ENCODE measurements at regions not wholly inside any gene's neighbourhood (a gene's known extent, or its start where the extent isn't known, plus 50 kb on each side); places are given as distances from the start of the nearest gene placed in this dataset.
"Not testable (repeated sequence)": the region's sequence is repeated elsewhere in the genome, so short reads cannot be mapped to it uniquely, and the experiment has no call there.

DNA sequence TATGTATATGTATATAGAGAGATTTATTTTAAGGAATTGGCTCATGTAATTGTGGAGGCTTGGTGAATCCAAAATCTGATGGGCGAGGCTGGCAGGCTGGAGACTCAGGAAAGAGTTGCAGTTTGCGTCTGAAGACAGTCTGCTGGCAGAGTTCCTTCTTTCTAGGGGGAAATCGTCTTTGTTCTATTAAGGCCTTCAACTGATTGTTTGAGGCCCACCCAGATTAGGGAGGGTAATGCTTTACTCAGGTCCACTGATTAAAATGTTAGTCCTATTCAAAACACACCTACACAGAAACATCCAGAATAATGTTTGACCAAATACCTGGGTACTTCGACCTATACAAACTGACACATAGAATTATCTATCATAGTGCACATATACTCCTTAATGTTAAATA, 149.5 kb downstream of the NAA11 start:
- Mint-ChIP-seq H3K27me3 (no peaks in the 10 kb centered on the region), H3K4me3 (no peak overlapping the region), H3K36me3 (no peaks in the 10 kb centered on the region), H3K27ac (no peak overlapping the region), H3K4me1 (no peaks in the 10 kb centered on the region), H3K9me3 (no peaks in the 10 kb centered on the region)
- DNase-seq, result no peak
- CTCF ChIA-PET, result interaction anchor here (0.6 to 0.9 kb wide), 2 partner anchors 10 to 132 kb away, joined by 3 read pairs; no protein-coding TSS in a partner anchor

DNA sequence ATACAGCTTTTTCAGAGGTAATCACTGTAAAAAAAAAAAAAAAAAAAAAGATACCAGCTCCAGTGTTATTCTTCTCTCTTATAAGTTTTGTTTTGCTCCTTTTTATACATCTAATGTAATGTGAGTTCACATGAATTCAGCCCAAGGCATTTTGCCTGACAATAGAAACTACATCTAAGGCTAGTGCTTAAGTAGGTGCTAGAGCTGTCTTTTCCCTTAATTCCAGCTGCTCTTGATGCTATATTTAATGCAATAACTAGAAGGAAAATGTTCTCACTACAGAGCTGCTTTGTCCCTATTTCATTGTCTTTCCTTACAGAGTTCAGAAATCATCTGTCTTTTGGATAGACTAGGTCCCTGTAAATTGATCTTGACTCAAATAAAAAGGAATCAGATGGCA, 150.1 kb downstream of the NAA11 start:
- CTCF ChIA-PET, result interaction anchor here (0.6 kb wide), 1 partner anchor 133 kb away, joined by 3 read pairs; no protein-coding TSS in a partner anchor
- H3K4me1 Mint-ChIP-seq, result no peaks in the 10 kb centered on the region
- no peaks in the 10 kb centered on the region for H3K9me3 Mint-ChIP-seq
- H3K4me3 Mint-ChIP-seq, result no peak overlapping the region
- DNase-seq, result no peak
- H3K27ac Mint-ChIP-seq, result no peak overlapping the region
- H3K36me3 Mint-ChIP-seq, result no peaks in the 10 kb centered on the region
- H3K27me3 Mint-ChIP-seq, result no peaks in the 10 kb centered on the region

DNA sequence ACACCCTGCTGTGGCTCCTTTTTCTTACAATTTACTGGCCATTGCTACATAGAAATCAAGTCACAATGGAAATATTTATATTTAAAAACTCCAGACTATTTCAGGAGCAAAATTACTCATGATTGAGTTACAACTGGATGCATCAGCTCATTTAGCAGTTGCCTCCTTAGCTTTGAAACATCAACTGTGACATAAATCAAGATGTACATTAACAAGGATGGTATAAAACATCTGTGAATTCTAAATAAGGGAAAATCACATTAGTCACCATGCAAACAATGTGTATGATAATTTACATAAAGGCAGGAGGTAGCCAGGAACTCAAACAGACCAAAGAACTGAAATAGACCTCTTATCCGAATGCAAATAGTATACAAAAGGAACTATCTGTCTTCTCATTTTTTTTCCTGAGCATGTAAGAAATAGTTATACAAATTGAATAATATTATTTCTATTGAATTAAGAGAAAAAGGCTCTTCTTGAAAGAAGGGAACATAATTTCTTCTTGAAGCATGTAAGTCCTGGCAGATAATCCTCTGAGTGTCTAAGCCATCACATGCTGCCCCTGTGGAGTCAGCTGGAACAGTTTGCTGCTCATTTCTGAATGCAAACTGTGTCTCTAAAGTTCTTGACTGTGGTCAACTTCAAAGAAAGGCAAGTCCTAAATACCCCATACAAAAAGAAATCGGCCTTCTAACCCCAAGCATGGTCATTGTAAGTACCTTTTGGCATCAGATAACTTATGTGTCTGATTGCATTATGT, 151.2 kb downstream of the NAA11 start:
- Mint-ChIP-seq H3K4me3 (no peak overlapping the region), H3K4me1 (no peaks in the 10 kb centered on the region), H3K27ac (no peak overlapping the region), H3K36me3 (no peaks in the 10 kb centered on the region), H3K9me3 (no peaks in the 10 kb centered on the region), H3K27me3 (no peaks in the 10 kb centered on the region)
- CTCF ChIA-PET, result no interaction called here
- DNase-seq, result no peak

DNA sequence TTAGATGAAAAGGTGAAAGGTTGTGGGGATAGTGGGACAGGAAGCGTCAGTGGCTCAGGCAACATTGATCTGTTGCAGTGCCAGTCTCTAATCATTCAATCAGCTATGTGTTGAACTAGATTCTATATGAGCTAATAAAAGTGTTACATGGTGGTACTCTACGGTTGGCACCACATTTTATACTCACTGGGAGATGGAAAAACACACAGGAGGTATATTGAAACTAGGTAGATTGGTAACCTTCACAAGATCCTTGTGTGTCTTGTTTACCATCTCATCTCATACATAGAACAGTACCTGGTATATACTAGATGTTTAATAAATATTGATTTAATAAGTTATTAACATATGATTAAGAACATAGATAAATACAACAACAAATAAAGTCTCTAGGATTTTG, 152.7 kb downstream of the NAA11 start:
- CTCF ChIA-PET, result interaction anchor here (0.5 kb wide), 1 partner anchor 222 kb away, joined by 3 read pairs; no protein-coding TSS in a partner anchor
- no peaks in the 10 kb centered on the region for H3K27me3 Mint-ChIP-seq
- H3K9me3 Mint-ChIP-seq, result no peaks in the 10 kb centered on the region
- H3K4me3 Mint-ChIP-seq, result no peak overlapping the region
- no peak for DNase-seq
- no peaks in the 10 kb centered on the region for H3K36me3 Mint-ChIP-seq
- no peak overlapping the region for H3K27ac Mint-ChIP-seq
- H3K4me1 Mint-ChIP-seq, result no peaks in the 10 kb centered on the region

DNA sequence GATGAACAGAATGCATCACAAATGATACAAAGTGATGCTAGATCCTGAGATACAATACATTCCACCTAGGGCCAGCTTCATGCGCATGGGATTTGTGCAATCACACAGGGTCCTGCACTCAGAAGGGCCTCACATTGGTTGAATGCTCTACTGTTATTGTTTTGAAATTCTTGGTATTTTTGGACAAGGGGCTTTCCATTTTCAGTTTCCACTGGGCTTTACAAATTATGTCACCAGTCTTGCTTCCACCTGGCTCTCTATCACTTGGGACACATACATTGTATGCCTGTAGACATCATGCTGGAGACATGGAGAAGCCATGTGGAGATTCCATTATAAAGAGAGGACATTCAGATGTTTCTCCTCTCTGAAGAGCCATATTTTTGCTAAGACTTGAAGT, 155.8 kb downstream of the NAA11 start:
- H3K36me3 Mint-ChIP-seq, result no peaks in the 10 kb centered on the region
- H3K9me3 Mint-ChIP-seq, result no peaks in the 10 kb centered on the region
- no peak for DNase-seq
- H3K4me1 Mint-ChIP-seq, result no peaks in the 10 kb centered on the region
- CTCF ChIA-PET, result no interaction called here
- H3K27me3 Mint-ChIP-seq, result no peaks in the 10 kb centered on the region
- no peak overlapping the region for H3K27ac Mint-ChIP-seq
- H3K4me3 Mint-ChIP-seq, result no peak overlapping the region

GRCh38 chr4:79164907-79165610, 160.8 kb downstream of the NAA11 start:
- Mint-ChIP-seq H3K4me1 (no peaks in the 10 kb centered on the region), H3K27me3 (no peaks in the 10 kb centered on the region), H3K9me3 (no peaks in the 10 kb centered on the region), H3K4me3 (no peak overlapping the region), H3K36me3 (no peaks in the 10 kb centered on the region), H3K27ac (no peak overlapping the region)
- CTCF ChIA-PET, result no interaction called here
- no peak for DNase-seq

DNA sequence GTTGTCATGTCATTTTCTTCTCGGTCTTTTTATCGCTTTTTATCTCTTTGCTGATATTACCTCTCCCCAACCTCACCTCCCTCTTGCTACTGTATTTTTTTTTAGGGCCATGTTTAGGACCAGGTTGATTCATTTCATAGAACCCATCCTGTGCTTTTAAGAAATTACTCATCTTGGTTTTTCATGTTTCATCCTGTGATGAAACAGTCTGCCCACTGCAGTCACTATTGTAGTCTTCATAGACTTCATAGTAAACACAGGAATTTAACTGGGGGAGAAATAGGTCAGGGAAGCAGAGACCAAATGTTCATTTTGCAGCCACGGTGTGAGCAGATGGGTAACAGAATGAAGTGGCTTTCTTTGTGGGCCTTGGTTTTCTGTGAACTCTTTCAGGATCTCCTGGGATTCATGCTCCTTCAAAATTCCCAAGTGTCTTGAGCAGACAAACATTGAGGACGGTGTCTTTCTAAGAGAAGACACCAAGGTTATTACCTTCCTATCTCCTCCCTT, 161.8 kb downstream of the NAA11 start:
- H3K4me3 Mint-ChIP-seq, result no peak overlapping the region
- DNase-seq, result no peak
- H3K27me3 Mint-ChIP-seq, result no peaks in the 10 kb centered on the region
- CTCF ChIA-PET, result no interaction called here
- H3K9me3 Mint-ChIP-seq, result no peaks in the 10 kb centered on the region
- no peaks in the 10 kb centered on the region for H3K4me1 Mint-ChIP-seq
- no peaks in the 10 kb centered on the region for H3K36me3 Mint-ChIP-seq
- no peak overlapping the region for H3K27ac Mint-ChIP-seq

GRCh38 chr4:79160962-79161361, 164.9 kb downstream of the NAA11 start:
- Mint-ChIP-seq H3K27me3 (no peaks in the 10 kb centered on the region), H3K9me3 (peaks cover 2% of the 10 kb centered on the region), H3K27ac (no peak overlapping the region), H3K4me1 (no peaks in the 10 kb centered on the region), H3K36me3 (no peaks in the 10 kb centered on the region), H3K4me3 (no peak overlapping the region)
- CTCF ChIA-PET, result interaction anchor here (0.6 kb wide), 1 partner anchor 196 kb away, joined by 3 read pairs; no protein-coding TSS in a partner anchor
- DNase-seq, result no peak

DNA sequence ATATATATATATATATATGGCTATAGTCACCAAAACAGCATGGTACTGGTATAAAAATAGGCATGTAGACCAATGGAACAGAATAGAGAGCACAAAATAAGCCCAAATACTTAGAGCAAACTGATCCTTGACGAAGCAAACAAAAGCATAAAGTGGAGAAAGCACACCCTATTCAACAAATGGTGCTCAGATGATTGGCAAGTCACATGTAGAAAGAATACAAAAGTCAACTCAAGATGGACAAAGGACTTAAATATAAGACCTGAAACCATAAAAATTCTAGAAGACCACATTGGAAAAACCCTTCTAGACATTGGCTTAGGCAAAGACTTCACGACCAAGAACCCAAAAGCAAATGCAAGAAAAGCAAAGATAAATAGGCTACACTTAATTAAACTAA, 167.2 kb downstream of the NAA11 start:
- CTCF ChIA-PET, H3K4me1 Mint-ChIP-seq, H3K27ac Mint-ChIP-seq, H3K27me3 Mint-ChIP-seq, H3K9me3 Mint-ChIP-seq, H3K4me3 Mint-ChIP-seq, H3K36me3 Mint-ChIP-seq, DNase-seq: not testable (repeated sequence)

- H3K36me3 Mint-ChIP-seq, result no peaks in the 10 kb centered on the region
- no peak overlapping the region for H3K4me3 Mint-ChIP-seq
- no peaks in the 10 kb centered on the region for H3K27me3 Mint-ChIP-seq
- CTCF ChIA-PET, result no interaction called here
- H3K27ac Mint-ChIP-seq, result no peak overlapping the region
- no peaks in the 10 kb centered on the region for H3K4me1 Mint-ChIP-seq
- no peak for DNase-seq
- H3K9me3 Mint-ChIP-seq, result peaks cover 2% of the 10 kb centered on the region
Measured at GRCh38 chr4:79155336-79155735, 170.5 kb downstream of the NAA11 start.

DNA sequence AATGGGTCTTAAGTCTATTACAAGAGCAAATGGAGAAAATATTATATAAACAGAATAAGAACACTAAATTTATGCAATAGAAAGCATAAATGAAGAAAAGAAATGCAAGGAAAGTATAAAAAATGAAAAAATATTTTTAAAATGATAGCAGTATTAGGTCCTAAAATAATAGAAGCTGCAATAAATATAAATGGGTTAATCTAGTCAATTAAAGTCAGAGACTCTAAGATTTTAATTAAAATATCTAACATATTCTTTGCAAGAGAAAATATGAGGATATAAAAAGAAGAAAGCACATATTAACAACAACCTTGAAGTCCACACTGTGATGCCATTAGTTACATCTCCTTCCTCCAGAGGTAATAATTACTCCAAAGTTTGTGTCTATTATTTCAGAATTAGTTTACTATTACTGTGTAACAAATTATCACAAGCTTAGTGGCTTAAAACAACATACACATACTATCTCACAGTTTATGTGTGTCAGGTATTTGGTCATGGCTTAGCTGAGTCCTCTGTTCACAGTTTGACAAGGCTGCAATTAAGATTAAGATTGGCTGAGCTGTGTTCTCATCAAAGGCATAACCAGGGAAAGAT, 174.9 kb downstream of the NAA11 start:
- no peak overlapping the region for H3K4me3 Mint-ChIP-seq
- no peak for DNase-seq
- no peaks in the 10 kb centered on the region for H3K36me3 Mint-ChIP-seq
- CTCF ChIA-PET, result no interaction called here
- no peaks in the 10 kb centered on the region for H3K4me1 Mint-ChIP-seq
- no peaks in the 10 kb centered on the region for H3K9me3 Mint-ChIP-seq
- H3K27ac Mint-ChIP-seq, result no peak overlapping the region
- H3K27me3 Mint-ChIP-seq, result no peaks in the 10 kb centered on the region

DNA sequence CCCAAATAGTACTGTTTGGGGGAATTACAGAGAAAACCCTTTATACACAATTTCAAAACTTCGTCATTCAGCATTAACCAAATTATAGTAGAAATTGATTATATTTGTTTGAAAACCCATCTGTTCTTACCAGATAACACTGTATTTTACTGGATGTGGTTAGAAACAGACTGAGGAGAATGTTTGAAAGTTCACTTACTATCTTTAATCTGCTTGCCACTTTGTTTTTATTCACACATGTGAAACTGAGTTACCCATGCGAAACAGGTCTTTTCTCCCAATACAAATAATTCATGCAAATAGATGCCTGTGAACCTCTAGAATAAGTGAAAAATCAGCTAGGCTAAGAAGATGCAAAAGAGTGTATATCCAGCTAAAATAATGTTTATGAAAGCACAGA, 177.5 kb downstream of the NAA11 start:
- no peaks in the 10 kb centered on the region for H3K4me1 Mint-ChIP-seq
- H3K27me3 Mint-ChIP-seq, result no peaks in the 10 kb centered on the region
- H3K36me3 Mint-ChIP-seq, result no peaks in the 10 kb centered on the region
- H3K9me3 Mint-ChIP-seq, result no peaks in the 10 kb centered on the region
- DNase-seq, result no peak
- CTCF ChIA-PET, result no interaction called here
- no peak overlapping the region for H3K4me3 Mint-ChIP-seq
- H3K27ac Mint-ChIP-seq, result no peak overlapping the region

DNA sequence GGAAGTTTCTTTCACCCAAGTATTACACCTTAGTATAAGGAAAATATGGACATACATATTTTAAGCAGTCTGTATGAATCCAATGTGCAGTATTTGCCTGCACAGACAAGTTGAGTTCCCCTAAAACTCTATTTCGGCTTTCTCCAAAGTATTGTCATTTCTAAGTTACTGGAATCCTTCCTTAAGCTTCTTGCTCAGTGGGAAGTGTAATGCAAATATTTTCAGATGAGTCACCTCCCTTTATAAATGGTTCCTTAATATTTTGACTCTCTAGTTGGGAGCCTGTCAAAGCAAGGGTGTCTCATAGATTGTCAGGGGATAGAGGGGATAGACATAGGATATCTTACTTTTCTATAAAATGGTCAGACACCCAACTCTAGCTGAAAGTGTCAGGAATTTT, 178.6 kb downstream of the NAA11 start:
- no peak overlapping the region for H3K27ac Mint-ChIP-seq
- no peak overlapping the region for H3K4me3 Mint-ChIP-seq
- H3K36me3 Mint-ChIP-seq, result no peaks in the 10 kb centered on the region
- no peaks in the 10 kb centered on the region for H3K4me1 Mint-ChIP-seq
- CTCF ChIA-PET, result no interaction called here
- H3K27me3 Mint-ChIP-seq, result no peaks in the 10 kb centered on the region
- no peaks in the 10 kb centered on the region for H3K9me3 Mint-ChIP-seq
- DNase-seq, result no peak

GRCh38 chr4:79141530-79141929, 184.3 kb downstream of the NAA11 start:
- H3K9me3 Mint-ChIP-seq, result no peaks in the 10 kb centered on the region
- no peaks in the 10 kb centered on the region for H3K36me3 Mint-ChIP-seq
- no peak for DNase-seq
- CTCF ChIA-PET, result interaction anchor here (0.7 kb wide), 1 partner anchor 112 kb away, joined by 3 read pairs; no protein-coding TSS in a partner anchor
- H3K27ac Mint-ChIP-seq, result no peak overlapping the region
- H3K4me1 Mint-ChIP-seq, result no peaks in the 10 kb centered on the region
- no peak overlapping the region for H3K4me3 Mint-ChIP-seq
- no peaks in the 10 kb centered on the region for H3K27me3 Mint-ChIP-seq

DNA sequence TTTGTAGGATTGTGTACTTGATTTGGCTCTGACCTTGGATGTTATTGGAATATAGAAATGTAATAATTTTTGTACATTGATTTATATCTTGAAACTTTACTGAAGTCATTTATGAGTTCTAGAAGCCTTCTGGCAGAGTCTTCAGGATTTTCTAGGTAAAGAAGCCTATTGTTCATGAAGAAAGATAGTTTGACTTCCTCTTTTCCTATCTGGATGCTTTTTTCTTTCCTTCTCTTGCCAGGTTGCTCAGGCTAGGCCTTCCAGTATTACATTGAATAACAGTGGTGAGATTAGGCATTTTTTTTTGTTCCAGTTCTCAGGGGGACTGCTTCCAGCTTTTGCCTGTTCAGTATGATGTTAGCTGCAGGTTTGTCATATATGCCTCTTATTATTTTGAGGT, 191.1 kb downstream of the NAA11 start:
- CTCF ChIA-PET, result no interaction called here
- H3K4me3 Mint-ChIP-seq, result no peak overlapping the region
- no peaks in the 10 kb centered on the region for H3K4me1 Mint-ChIP-seq
- H3K36me3 Mint-ChIP-seq, result no peaks in the 10 kb centered on the region
- H3K9me3 Mint-ChIP-seq, result no peaks in the 10 kb centered on the region
- no peaks in the 10 kb centered on the region for H3K27me3 Mint-ChIP-seq
- H3K27ac Mint-ChIP-seq, result no peak overlapping the region
- no peak for DNase-seq
